AG09319 (cell line): ENCODE measurements at regions not wholly inside any gene's neighbourhood (a gene's known extent, or its start where the extent isn't known, plus 50 kb on each side); places are given as distances from the start of the nearest gene placed in this dataset.

ENCODE experiments used
- DNase-seq: peaks from one replicate; pipeline ENCODE4 v3.0.0-alpha.2; 2010; ENCODE audit warnings: low read depth; ENCODE audit errors: extremely low read depth
- CTCF ChIP-seq: IDR thresholded peaks from 2 replicates; pipeline ENCODE4 v1.5.1; 2011; ENCODE audit warnings: low read depth, mild to moderate bottlenecking, inconsistent platforms, low read length, moderate library complexity

DNA sequence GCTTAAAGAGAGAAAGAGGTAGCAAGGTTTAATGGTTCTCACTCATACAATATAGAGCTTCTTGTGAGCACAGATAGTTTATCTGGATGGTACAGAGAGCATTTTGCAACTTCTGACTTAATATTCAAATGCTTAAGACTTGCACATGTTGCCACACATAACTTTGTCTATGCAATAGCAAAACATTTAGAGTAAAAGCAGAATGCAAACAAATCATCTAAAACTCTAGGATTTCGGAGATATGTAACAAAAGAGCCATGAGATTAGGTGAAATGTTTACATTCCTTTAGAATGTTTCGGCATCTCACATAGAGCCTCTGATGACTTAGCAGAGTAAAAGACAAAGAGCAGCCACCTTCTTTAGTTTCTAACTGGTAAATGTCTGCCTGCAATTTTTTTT, 717.1 kb upstream of the LRRN3 start:
- DNase-seq: no peak
- TF ChIP-seq CTCF: no peak

DNA sequence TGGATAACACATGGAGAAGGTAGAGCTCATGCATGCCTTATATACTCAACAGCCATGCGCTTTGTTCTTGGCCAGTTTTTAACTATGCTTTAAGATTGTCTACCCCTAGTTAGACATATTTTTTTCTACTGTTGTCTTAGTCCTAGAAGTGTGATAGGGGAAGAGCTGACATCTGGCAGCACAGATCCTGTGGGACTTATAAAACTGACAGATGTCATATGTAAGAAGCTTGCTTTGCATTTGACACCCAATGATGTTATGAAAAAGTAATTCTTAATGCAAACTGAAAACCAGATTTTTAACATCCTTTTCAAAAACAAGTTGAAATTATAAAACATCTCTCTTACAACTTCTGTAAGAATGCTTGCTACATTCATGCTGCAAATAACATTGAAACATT, 715.9 kb upstream of the LRRN3 start:
- no peak for DNase-seq
- no peak for TF ChIP-seq CTCF

- no peak for TF ChIP-seq CTCF
- no peak for DNase-seq
These were observed 708.2 kb upstream of the LRRN3 start for GRCh38 chr7:110382736-110383135.

GRCh38 chr7:110386006-110386405, 704.9 kb upstream of the LRRN3 start:
- no peak for DNase-seq
- TF ChIP-seq CTCF: no peak

- TF ChIP-seq CTCF: no peak
These were observed 704.0 kb upstream of the LRRN3 start for GRCh38 chr7:110386913-110387312.

DNA sequence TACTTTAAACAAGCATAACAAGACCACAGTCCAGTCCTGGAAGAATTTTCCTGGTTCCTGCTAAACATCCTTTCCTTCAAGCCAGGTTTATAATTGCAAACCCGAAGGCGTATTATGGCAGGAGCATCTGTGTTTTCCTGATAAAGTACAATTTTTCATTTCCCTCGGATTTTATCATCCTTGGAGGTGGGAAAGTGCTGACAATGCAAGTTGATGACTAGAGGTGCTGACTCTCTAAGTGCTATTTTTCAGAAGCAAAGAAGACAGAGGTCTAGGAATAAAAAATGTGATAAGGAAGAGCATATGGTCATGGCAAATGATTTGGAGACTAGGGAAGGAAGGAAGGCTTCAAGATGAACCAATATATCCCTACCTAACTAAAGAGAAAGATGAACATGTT, 703.2 kb upstream of the LRRN3 start:
- no peak for TF ChIP-seq CTCF
- no peak for DNase-seq

More at GRCh38 chr7:110386913-110387312, 704.0 kb upstream of the LRRN3 start:
- no peak for DNase-seq

- no peak for DNase-seq
- TF ChIP-seq CTCF: no peak
These were observed 702.5 kb upstream of the LRRN3 start for GRCh38 chr7:110388457-110388856.
